Forelimb muscle (tissue), 1 donor: ENCODE measurements at regions not wholly inside any gene's neighbourhood (a gene's known extent, or its start where the extent isn't known, plus 50 kb on each side); places are given as distances from the start of the nearest gene placed in this dataset.

Experiments
- DNase-seq: peaks from one replicate; pipeline ENCODE4 v3.0.0-alpha.2; 2013; ENCODE audit warnings: low read depth

DNA sequence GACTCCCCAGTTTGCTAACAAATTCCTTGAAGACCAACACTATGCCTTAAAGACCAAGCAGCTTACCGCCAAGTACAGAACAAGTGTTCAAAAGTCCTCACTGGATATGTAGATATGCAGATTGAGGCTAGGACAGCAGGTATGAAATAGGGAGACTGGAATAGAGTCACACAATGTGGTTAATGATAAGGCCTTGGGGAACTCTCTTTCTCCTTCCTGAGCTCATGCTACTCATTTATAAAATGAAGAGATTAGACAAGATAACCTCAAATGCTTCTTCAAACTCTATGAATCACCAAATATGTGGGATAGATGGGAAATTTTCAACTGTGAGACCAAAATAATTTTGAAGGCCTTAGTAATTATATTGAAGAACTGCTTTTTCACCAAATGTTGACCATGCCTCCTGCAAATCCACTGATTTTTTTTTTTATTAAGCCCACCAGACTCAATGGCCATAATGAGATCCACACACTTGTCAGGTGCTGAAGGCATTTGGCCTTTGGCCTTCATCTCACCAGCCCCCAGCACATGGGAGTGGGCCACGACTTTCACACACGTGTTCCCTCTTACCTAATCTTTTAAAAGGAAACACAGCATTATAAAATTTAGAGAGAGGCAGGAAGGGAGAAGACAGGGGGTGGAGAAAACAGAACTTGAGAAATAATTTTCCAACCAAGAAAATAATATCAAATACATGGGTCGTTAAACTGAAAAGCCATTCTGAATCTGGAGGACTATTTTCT lies 181.5 kb downstream of the EN1 start:
- DNase-seq = no peak

DNA sequence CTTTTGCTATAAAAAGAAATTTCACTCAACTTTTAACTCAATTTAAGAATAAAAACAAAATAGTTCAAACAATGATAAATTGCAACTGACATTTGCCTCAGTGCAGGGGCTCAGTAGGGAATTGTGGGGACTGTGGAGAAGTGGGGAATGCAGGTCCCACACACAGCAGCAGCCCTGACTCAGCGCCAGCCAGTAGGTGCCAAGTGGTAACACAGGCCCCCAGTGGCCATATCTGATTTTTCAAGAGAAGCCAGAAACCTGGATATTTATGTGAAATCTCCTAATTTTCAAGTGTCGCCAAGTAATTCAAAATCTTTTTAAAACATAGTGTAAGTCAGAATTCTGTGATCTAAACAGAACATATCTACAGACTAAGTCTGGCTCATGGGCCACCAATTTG lies 186.3 kb downstream of the EN1 start:
- no peak for DNase-seq

DNA sequence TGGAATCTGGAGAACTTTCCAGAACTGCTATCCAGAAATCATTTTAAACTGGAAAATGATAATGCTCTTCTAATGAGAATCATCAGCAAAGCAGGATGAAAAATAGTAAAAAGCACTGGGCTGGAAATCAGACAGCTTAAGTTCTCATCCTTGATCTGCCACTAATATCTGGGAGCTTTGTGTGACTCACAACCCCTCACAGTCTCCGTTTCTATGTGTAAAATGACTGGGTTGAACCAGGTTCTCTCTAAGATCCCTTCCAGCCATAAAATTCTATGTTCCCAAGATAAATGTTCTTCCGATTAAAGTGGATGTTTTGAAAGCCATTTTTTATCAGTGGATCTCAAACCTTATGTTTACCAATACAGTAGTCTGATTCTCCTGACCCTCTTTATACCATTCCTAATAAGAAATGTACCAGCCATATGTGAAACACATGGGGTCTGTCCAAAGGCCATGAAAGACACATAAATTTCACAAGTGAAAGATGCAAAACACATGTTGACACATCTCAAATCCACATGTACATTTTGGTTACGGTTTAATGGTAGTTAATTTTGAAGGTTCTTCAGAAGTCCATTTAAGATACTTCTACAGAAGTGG lies 188.8 kb downstream of the EN1 start:
- DNase-seq = no peak

DNA sequence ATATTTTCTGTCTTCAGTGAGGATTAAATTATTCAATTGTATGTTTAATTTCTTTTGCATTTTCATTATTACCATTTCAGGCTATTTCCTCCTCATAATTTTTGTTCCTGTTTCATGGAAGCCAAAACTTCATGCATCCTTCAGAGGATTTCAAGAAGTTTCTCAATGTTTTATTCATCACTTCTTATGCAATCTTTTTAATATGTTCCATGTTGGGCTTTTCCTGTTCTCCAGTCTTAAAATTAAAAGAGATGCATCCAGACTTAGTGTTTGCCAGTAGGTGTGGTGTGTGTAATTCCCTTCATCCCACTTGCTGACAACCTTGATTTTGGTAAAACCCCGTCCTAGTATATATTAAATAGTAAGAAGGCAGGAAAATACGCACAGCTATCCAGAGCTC lies 190.0 kb downstream of the EN1 start:
- DNase-seq = no peak

DNA sequence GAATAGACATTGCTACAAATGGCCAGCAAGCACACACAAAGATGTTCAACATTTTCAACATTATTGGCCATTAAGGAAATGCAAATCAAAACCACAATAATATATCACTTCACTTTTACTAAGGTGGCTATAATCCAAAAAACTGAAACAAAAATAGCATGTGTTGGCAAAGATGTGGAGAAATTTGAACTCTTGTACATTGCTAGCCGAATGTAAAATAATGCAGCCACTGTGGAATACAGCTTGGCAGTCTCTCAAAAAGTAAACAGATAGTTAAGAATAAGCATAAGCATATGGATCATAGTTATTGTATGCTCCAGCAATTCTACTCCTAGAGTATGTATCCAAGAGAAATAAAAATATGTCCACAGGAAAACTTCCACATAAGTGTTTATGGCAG lies 192.5 kb downstream of the EN1 start:
- no peak for DNase-seq

DNA sequence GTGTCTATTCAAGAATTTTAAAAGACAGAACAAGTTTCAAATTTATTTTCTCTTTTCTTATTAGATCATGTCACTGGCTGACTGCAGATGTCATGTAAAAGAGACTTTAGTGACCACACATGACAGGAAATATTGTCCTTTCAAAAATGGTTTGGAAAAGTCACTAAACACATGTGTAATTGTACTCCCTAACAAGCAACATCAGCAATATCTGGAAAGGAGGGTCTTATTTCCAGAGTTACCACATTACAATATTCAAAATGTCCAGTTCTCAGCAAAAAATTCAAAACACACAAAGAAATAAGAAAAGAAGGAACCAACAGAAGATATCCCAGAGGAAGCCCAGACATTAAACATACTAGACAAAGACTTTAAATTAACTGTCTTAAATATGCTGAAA lies 197.1 kb downstream of the EN1 start:
- DNase-seq = no peak

DNA sequence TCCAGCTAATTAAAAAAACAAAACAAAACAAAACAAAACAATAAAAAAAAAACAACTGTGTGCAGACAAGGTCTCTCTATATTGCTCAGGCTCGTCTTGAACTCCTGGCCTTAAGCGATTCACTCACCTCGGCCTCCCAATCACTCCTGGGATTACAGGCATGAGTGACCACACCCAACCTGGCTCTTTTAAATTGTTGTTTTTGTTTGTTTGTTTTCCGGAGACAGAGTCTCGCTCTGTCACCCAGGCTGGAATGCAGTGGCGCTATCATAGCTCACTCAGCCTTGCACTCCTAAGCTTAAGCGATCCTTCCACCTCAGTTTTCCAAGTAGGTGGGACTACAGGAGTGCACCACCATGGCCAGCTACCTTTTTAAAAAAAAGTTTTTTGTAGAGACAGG lies 201.6 kb downstream of the EN1 start:
- no peak for DNase-seq

DNA sequence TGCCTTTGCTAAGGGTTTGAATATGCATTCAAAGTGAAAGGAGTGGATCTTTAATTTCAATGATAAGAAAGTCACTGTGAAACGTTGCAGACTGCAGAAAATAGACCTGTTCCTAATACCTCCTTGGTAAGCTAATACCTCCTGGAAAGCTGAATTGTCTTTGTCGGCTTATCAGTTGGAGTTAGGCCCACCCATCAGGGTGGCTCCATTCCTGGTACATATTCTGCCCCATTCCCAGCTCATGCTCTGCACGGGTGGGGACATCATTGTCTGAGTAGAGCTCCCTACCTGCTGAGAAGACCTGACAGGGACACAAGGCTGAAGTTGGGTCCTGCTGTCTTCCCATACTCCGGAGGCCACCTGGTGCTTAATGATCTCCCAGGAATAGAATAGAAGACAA lies 203.3 kb downstream of the EN1 start:
- DNase-seq = no peak

DNA sequence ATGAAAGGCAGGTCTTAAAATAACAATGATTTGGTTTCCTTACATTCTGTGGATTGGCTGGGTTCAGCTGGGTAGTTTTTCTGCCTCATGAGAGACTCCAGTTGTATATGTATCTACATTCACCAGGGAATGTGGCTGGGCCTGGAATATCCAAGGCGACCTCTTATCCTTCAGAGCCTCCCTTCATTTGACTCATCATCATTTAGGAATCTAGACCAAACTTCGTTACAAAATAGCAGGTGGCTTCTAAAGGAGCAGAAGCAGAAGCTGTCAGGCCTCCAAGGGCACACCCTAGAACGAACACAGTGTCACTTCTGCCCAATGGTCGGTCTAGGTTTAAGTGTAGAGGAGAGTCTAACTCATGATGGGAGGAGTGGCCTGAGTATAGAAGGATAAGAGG lies 204.2 kb downstream of the EN1 start:
- DNase-seq = no peak

DNA sequence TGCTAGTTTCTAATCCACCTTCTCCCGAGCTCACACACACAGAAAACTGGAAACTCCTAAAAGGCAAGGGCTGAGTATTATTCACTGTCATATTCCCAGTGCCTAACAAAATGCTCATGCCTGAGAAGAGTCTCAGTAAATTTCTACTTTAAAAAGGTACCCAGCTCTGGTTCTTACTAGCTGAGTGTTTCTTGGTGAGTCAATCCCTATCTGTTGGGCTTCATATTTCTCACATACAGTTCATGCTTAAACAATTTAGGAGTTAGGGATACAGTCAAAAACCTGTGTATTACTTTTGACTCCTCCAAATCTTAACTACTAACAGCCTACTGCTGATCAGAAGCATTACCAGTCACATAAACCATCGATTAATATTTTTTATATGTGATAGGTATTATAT lies 204.9 kb downstream of the EN1 start:
- no peak for DNase-seq

DNA sequence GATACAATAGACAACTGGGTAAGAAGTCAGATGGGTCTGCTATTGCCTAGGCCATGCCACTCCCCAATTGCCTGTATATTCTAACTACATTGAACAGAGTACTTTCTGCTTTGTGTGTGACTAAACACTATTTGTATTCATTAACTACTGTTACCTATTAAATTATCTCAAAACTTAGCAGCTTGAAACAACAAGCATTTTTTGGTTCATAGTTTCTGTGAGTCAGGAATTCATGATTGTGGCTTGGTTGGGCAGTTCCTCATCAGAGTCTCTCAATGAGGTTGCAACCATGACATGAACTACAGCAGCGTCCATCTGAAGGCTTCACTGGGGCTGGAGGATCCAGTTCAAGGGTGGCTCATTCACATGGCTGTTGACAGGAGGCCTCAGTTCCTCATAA lies 205.7 kb downstream of the EN1 start:
- DNase-seq = no peak

DNA sequence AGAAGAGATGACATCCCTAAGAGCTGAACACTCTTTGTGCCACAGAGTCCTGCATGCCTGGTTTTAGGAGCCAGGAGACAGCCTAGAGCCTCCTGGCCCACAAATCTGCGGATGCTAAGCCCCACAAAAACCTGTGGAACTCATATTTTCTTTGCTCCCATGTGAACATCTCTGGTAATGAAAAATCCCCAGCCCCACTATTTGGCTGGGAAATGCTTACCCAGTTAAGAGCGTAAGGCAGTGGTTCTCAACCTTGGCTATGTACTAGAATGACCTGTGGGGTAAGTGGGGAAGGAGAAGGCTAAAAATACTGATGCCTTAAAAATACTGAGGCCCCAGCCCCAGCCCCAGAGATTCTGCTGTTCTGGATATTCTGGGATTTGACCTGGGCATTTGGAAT lies 208.1 kb downstream of the EN1 start:
- DNase-seq = no peak

DNA sequence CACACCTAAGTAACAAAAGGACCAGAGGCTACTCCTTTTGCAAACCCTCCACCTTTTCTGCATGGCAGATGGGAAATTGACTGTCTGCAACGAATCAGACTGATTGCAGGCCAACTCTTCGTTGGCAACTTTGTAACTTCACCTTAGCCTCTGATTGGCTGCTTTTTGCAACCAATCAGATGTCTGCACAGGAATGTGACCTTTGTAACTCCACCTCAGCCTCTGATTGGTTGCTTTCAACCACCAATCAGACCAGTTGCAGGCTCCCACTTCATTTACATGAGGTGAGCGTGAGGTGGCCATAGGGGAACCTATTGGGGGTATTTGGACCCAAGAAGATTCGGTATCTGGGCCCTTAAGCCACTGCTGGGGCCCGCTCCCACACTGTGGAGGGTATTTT lies 209.0 kb downstream of the EN1 start:
- DNase-seq = no peak

DNA sequence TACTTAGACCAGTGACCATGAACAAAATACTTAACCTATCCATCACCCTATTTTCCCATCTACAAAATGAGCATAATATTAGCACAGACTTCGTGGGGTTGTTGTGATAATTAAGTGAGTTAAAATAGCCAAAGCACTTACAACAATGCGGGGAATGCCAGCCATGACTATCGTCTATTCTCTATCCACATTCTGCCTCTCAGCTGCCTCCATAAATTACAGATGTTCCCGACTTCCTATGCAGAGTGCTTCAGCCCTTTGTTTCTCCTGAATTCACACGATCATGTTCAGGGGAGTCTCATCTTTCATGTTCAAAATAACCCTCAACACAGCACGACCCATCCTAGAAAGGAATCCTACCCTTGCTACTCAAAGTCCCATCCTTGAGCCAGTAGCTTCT lies 211.6 kb downstream of the EN1 start:
- DNase-seq = no peak

DNA sequence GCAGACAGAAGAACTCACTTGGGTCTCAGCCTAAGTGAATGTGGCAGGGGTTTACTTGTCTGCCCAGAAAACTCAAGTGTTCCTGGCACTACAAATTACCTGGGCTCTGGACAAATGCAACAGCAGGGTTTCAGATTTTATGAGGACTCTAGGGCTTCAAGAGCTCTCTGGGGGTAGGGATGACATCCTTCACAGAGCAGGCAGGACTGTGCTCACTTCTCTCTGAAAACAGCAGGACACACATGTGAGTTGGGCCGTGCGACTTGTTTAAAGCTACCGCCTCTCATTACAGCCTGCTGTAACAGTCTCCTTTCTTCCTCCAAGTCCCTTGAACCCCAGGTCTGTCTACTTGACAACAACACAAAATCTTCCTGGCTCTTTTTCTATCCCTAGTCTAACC lies 212.6 kb downstream of the EN1 start:
- DNase-seq = no peak

DNA sequence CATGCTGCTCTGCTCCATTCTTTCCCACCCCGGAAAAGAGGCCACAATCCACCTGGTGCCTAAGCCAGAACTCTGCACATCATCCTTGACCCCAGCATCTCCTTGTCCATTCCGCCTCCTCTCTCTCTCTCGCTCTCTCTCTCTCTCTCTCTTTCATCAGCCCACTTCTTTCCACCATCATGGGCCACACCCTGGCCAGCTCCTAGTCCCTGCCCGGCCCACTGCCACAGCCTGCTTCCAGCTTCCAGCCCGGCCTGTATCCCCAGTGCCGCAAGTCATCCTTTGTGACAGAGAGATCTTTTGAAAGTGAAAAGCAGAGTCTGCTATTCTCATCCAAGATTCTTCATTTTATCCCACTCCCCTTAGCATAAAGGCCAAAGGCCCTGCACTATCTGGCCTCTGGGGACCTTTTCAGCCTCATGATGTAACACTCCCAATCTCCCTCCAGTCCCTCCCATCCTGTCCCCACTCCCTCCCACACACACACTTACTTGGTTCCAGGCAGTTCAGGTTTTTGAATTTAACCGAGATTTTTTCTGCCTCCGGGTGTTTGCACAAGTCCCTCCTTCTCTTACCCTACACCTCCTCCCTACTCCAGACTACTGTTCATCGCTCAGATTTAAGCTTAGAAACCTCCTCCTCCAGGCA lies 214.0 kb downstream of the EN1 start:
- DNase-seq = no peak

DNA sequence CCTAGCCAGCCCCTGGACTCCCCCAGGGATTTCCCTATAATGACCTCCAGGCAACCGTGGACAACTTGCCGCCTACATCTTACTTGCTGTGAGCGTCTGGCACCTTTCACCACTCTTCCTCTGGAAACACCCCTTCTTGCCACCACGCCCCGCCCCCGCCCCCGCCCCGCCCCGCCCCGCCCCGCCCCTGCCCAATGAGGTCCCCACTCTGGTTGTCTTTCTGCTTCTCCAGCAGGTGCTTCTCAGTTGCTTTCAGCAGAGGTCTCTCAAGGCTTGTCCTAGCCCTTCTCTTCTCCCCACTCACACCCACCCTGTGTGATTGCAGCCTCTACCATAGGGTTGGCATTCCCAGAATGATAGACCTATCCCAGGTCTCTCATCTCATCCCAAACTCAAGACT lies 214.5 kb downstream of the EN1 start:
- no peak for DNase-seq

DNA sequence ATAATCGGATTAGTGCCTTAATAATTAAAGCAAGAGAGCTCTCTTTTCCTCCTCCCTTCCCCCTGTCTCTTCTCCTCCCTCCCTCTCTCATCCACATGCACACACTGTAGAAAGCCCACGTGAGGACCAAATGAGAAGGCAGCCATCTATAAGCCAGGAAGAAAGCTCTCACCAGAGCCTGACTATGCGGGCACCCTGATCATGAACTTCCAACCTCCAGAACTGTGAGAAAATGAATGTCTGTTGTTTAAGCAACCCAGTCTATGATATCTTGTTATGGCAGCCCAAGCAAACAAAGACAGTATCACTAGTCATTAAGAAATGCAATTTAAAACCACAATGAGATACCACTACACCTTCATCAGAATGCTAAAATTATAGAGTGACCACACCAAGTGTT lies 220.3 kb downstream of the EN1 start:
- DNase-seq = no peak

DNA sequence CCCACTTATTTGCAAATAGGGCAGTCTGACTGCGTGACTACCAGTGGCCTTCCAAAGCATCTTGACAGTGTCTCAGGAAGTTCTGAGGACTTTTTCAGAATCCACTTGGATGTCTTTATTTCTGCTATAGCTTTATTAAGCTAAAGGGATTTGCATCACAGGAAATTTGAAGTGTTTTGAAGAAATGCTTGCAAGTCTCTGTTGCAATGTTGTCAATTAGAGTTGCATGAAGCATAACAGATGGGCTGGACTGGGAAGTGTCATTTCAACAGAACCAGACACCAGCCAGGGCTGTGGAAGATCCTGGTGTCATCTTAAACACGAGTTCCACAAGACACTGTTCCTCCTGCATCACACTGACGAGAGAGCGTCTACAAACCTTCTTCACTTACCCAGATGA lies 224.5 kb downstream of the EN1 start:
- no peak for DNase-seq

DNA sequence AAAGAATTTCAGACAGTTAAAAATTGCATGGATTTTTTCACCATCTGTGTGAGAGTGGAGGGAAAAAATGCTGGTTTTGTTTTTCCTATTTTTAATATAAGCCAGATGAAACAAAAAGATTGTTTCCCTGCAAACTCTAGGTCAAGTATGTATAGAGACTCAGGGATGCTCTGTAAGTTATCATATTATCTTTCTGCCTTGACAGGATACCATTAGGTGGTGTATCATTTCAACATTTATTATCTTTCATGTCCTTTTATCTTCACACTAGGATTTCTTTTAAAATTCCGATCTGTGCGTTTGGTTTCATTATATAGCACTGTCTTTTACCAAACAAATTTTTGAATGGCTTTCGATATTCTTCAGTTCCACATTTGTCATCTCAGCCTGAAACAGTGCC lies 225.3 kb downstream of the EN1 start:
- no peak for DNase-seq

DNA sequence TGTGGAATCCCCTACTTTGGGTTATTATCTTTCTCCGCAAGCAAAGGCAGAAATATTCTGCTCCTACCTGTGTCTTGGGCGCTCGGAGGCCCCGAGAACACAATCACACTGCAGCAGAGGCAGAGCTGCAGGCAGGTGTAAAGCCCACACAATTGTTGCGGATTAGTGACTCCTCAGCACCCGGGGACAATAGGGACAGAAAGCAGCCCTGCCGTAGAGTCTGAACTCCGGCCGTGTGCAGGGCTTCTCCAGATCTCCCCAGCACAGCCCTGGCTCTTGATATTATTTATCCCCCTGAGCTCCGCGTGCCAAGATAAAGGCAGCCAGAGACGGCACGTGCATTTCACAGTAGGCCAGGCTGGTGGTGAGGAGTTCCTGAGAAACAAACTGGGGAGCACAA lies 229.2 kb downstream of the EN1 start:
- DNase-seq = no peak

DNA sequence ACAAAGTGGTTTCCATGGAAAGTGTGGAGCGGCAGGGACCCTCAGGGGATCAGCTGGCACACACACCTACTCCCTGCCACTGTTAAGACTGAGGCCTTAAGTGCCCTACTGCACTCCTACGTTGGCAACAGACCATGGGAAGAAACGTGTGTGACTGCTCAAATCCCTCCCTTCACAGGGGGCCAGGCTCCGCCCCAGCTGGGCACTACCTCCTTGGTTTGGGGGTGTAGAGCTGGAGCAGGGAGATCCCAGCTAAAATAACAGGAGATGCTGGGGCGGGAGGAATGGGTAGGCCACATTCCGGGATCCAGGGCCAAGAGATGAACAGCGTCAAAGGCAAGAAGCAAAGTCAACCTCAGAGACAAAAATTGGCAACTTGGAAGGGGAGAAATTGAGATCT lies 231.0 kb downstream of the EN1 start:
- DNase-seq = no peak

DNA sequence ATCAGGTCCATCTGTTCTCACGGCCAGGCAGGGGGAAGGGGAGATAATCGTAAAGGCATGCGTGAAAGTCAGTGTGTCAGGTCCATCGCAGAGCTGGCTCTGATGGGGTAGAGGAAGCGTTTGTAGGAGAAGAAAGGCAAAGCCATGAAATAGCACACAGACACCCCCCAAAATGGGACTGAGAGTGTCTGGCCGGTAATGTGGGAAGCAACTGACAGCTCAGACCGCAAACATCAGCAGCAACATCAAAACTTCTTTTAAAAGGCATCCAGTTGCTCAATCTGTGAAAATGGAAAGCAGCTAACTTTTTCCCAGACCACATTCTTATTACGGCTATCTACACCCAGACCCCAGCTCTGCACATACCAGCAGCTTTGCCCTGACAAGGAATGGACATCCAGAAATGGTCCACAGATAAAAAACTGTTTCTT lies 232.6 kb downstream of the EN1 start:
- DNase-seq = no peak

DNA sequence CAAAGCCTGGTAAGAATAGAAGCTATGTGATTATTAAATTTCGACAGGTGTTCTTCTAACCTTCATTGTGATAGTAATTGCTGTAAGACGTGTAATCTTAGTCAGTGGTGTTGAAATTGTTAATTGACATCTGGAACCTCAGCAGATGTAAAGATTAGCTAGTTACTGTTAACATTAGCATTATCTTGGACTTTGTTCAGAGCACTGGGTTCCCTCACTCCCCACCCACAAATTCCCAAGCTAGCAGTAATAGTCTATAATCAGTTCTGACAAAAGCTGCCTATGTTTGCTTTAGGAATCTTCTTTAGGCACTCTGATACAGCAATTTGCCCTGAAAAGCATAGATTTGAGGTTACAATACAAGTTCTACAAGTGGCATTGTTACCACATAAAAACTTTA lies 233.7 kb downstream of the EN1 start:
- DNase-seq = no peak
